C4-2B (cell line): ENCODE measurements at regions not wholly inside any gene's neighbourhood (a gene's known extent, or its start where the extent isn't known, plus 50 kb on each side); places are given as distances from the start of the nearest gene placed in this dataset.
"Not testable (repeated sequence)": the region's sequence is repeated elsewhere in the genome, so short reads cannot be mapped to it uniquely, and the experiment has no call there.

Source experiments
- H3K27ac ChIP-seq: fragments of 450-650 bp; 2 replicates; pipeline ENCODE4 v1.5.1; 2017
- ZFX ChIP-seq: fragments of 450-650 bp; IDR thresholded peaks from 2 replicates; pipeline ENCODE4 v1.6.1; 2017
- TF ChIP-seq, protein P1 (sequence below): fragments of 450-650 bp; conservative IDR thresholded peaks from 2 replicates; pipeline ENCODE4 v1.5.1; 2017; ENCODE audit warnings: mild to moderate bottlenecking

DNA sequence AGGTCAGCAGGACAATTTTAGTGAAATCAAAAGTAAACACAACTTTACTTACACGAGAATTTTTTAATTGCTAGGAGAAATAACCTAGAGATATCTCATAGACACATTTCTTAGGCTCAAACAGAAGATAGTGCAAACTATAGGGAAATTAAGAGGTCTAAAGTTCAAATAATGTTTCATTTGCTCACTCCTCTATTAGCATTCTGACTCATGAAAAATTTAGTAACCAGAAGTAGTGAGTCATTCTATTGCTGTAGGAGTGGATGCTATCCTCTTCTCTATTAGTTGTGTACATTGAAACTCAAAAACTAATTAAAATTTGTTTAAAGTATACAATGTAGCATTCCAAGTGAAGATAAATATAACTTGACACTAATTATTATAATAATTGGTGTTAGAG lies 908.3 kb upstream of the TMEFF2 start:
- no peak for TF ChIP-seq ZFX
- TF ChIP-seq, protein P1, sequence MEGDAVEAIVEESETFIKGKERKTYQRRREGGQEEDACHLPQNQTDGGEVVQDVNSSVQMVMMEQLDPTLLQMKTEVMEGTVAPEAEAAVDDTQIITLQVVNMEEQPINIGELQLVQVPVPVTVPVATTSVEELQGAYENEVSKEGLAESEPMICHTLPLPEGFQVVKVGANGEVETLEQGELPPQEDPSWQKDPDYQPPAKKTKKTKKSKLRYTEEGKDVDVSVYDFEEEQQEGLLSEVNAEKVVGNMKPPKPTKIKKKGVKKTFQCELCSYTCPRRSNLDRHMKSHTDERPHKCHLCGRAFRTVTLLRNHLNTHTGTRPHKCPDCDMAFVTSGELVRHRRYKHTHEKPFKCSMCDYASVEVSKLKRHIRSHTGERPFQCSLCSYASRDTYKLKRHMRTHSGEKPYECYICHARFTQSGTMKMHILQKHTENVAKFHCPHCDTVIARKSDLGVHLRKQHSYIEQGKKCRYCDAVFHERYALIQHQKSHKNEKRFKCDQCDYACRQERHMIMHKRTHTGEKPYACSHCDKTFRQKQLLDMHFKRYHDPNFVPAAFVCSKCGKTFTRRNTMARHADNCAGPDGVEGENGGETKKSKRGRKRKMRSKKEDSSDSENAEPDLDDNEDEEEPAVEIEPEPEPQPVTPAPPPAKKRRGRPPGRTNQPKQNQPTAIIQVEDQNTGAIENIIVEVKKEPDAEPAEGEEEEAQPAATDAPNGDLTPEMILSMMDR: no peak
- H3K27ac ChIP-seq: no peak overlapping the region

DNA sequence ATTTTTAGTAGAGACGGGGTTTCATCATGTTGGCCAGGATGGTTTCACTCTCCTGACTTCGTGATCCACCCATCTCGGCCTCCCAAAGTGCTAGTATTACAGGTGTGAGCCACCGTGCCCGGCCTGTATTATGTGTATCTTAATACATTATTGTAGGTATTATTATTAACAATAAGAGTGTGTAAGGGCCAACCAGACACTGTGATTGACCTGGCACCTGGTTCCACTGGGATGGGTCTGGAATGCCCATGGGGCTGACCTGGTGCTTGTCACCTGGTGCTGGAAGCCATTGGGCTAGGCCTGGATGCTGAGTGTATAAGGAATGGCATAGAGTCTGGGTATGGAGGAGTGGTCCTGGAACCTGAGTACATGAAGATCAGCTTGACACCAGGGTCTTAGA lies 906.9 kb upstream of the TMEFF2 start:
- TF ChIP-seq, protein P1: no peak
- TF ChIP-seq ZFX: no peak
- no peak overlapping the region for H3K27ac ChIP-seq

DNA sequence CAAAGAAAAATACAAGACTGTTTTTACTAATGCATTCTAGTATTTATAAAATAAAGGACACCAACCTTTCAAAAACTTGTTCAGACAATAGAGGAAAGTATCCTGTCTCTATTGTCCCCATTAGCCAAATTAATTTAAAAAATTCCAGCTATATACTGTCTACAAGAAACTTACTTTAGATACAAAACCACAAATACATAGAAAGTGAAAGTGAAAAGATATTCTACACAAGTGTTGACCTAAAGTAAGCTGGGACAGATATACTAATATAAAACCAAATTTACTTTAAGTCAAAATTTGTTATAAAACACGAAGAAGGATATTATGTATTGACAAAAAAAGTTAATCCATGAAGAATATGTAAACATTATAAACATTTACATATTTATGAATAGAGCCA lies 893.3 kb upstream of the TMEFF2 start:
- TF ChIP-seq ZFX: no peak
- TF ChIP-seq, protein P1: no peak
- no peak overlapping the region for H3K27ac ChIP-seq

DNA sequence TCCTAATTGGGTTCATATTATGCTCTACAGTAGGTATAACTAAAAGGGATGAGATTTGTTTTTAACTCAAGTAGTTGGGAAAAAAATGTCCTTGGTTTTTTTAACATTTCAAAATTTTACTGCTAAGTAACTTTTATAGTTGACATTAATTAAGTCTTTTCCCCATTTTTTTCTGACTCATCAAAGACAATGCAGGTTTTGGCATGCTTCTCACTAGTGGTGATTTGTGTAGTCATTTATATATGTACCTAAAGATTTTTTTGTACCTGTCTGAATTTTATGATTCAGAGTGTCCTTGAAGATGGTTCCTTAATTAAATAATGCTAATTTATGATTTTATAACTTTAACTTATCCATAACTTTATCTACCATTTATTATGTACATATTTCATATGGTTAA lies 882.3 kb upstream of the TMEFF2 start:
- H3K27ac ChIP-seq: no peak overlapping the region
- no peak for TF ChIP-seq ZFX
- TF ChIP-seq, protein P1: no peak

DNA sequence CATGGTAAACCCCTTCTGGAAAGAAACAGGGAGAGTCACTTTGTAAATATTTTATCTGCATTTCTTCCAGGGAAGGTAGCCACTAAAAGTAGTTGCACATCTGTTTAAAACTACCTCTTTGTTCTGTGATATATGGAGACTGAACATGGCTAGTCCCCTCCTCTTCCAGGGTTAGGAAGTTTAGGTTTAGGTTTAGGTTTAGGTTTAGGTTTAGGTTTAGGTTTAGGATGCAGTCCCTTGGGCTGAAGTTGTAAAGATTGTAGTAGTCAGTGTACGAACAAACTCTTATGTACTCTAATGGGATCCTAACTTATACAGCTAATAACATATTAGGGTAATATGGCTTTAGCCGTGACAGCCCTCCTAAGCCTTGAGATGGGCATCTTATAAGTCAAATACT lies 880.2 kb upstream of the TMEFF2 start:
- no peak for TF ChIP-seq ZFX
- TF ChIP-seq, protein P1: no peak
- H3K27ac ChIP-seq: no peak overlapping the region

DNA sequence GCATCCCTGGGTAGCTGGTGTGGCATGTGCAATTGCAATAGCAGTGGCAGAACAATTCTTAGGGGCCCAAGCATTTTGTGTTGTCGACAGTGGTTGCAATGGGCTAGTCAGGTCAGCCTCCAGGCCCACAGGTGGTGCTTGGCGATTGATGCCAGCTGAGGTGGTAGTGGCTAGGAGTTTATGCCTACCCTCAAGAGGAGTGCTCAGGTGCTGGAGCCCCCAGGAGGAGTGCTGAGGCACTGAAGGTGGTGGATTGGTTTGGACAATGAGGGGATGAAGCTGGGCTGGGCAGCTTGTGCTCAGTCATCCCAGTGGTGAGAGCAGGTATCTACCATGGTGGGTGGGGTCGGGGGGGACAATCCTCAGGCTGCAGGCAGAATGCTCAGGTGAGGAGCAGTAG lies 877.9 kb upstream of the TMEFF2 start:
- TF ChIP-seq, protein P1: no peak
- no peak for TF ChIP-seq ZFX
- H3K27ac ChIP-seq: no peak overlapping the region

- not testable (repeated sequence) for H3K27ac ChIP-seq
Observed at GRCh38 chr2:193025556-193025955, 830.8 kb upstream of the TMEFF2 start.

DNA sequence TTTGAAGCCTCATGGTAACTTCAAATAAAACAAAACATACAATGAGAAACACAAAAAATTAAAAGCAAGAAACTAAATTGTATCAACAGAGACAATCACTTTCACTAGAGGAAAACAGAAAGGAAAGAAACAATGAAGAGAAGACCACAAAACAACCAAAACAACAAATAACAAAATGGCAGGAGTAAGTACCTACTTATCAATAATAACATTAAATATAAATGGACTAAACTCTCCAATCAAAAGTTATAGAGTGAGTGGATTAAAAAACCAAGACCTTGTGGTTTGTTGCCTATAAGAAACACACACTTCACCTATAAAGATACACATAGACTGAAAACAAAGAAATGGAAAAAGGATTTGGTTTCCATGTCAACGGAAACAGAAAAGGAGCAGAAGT lies 830.1 kb upstream of the TMEFF2 start:
- H3K27ac ChIP-seq: no peak overlapping the region
- TF ChIP-seq, protein P1: no peak
- no peak for TF ChIP-seq ZFX
